ENCODE measurements at regions not wholly inside any gene's neighbourhood (a gene's known extent, or its start where the extent isn't known, plus 50 kb on each side); places are given as distances from the start of the nearest gene placed in this dataset.

DNA sequence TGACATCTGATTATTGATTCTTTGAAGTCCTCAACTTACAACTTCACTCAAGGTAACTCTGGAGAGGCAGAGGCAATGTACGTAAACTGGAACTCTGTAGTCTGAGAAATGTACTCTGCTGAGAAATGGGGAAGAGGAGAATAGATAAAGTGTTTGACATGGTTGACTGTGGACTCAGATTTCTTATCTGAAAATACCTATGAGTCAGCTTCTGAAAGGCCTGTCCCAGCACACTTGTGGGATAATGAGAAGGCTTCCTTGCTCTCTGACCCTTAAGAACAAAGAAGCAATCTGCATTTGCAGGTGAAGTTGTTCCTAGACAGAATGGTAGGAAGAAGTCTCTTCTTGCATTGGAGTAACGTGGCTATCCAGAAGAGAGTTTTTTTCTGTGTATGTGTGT, 1573.5 kb downstream of the BRINP3 start:
- DNase-seq (ENCODE audit: extremely low read depth, low read depth) = no peak
- TF ChIP-seq, protein P1, sequence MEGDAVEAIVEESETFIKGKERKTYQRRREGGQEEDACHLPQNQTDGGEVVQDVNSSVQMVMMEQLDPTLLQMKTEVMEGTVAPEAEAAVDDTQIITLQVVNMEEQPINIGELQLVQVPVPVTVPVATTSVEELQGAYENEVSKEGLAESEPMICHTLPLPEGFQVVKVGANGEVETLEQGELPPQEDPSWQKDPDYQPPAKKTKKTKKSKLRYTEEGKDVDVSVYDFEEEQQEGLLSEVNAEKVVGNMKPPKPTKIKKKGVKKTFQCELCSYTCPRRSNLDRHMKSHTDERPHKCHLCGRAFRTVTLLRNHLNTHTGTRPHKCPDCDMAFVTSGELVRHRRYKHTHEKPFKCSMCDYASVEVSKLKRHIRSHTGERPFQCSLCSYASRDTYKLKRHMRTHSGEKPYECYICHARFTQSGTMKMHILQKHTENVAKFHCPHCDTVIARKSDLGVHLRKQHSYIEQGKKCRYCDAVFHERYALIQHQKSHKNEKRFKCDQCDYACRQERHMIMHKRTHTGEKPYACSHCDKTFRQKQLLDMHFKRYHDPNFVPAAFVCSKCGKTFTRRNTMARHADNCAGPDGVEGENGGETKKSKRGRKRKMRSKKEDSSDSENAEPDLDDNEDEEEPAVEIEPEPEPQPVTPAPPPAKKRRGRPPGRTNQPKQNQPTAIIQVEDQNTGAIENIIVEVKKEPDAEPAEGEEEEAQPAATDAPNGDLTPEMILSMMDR (IDR thresholded peaks at IDR 0.05; ENCODE audit: low read depth, low read length) = no peak

DNA sequence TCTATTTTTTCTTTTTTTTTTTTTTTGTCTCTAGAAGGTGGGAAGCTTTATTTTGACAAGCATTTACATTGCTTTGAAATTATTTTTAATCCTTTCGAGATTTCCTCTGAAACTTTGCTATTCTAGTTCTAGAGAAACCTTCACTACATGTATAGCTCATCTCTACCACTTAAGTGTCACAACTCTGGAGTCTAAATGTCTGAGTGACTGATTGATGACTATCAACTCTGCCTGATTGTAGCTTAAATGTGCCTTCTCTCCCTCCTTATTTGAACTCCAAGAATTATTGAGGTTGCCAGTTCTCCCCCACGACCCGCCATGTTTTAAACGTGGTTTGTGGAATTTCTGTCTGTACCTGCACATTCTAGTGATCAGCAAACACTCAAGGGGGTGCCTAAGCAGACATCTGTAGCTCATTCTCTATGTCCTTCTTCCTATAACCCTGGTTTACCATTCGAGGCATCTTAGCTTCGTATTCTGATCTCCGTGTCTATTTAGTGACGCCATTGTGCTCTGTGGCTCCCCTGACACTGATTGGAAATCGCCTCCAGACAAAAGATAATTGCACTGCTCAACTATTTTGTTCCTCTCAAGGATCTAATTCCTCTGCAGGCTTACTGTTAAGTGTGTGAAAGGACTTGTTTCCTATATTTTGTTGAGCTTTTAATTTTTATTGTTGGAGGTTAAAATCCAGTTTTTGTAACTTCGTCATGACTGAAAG, 1570.6 kb downstream of the BRINP3 start:
- TF ChIP-seq, protein P1 (IDR thresholded peaks at IDR 0.05; ENCODE audit: low read depth, low read length) = no peak
- DNase-seq (ENCODE audit: extremely low read depth, low read depth) = no peak

DNA sequence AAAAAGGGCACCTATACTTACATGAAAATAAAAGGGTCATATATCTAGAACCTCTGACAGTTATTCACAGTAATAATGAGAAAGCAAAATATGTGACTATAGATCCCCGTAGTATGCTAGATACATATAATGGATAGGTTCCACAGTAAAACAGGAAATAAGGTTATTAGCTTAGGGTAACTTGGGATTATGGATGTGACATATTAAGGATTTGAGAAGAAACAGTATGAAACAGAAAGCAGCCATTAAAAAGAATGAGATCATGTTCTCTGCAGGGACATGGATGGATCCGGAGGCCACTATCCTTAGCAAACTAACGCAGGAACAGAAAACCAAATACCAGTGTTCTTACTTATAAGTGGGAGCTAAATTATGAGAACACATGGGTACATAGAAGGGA, 1547.3 kb downstream of the BRINP3 start:
- TF ChIP-seq, protein P1 (IDR thresholded peaks at IDR 0.05; ENCODE audit: low read depth, low read length) = no peak
- DNase-seq (ENCODE audit: extremely low read depth, low read depth) = no peak

DNA sequence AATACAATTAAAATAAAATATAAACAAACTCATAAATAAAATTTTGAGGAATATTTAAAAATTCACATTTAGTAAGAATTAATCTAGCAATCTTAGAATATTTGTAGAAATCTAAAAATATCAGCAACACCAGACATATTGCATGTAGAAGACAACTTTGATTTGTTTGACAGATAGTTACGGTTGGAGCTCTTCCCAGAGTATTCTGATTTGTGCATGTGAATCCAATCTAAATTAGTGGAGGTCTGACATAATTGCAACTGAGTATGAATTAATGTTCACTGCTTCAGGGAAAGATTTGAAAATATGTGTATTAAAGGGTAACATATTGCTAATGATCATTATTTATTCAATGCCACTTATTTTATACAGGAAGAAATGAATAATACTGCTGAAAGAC, 1546.2 kb downstream of the BRINP3 start:
- no peak for DNase-seq (ENCODE audit: extremely low read depth, low read depth)
- TF ChIP-seq, protein P1 (IDR thresholded peaks at IDR 0.05; ENCODE audit: low read depth, low read length) = no peak

DNA sequence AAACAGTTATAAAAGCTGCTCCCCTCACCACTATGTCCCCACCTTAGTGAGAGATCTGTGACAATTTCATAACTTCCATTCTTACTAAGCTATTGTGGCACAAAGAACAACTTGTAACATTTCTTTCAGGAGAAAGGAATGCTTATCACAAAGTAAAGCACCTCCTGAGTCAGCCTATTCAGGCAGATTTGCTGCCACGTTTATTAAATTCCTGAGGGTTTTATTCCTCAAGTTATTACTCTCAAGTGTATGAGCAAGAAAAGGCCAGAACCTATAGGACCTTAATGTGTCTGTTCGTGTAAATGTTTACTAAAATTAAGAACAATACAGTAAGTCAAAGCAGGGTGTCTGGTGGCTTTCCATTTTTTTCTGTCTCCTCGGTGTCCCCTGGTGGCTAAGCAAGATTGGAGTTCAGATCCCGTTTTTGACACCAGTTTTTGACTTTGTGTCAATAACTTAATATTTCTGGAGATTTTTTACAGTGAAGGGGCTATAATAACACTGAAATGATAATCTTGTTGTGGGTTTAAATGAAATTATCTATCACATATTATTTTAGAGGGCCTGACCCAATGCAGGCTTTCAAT, 1539.6 kb downstream of the BRINP3 start:
- DNase-seq (ENCODE audit: extremely low read depth, low read depth) = no peak
- TF ChIP-seq, protein P1 (IDR thresholded peaks at IDR 0.05; ENCODE audit: low read depth, low read length) = no peak

DNA sequence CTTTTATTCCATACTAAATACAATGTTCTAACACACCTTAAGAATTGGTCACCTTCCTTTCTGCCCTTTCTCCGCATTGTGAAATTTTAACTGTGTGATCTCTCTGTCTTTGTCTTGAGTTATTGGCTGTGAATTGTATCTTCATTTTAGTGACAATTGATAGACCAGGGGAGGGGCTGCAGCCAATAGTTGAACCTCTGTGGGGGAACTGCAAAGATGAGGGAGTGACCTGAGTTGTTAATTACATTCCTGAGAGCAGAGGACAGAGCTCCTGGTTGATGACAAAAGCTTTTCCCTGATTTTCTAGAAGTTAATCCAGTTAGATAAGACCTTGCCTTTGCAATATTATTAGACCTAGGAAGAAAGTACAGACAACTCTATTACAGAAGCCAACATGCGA, 1535.7 kb downstream of the BRINP3 start:
- no peak for DNase-seq (ENCODE audit: extremely low read depth, low read depth)
- TF ChIP-seq, protein P1 (IDR thresholded peaks at IDR 0.05; ENCODE audit: low read depth, low read length) = no peak

DNA sequence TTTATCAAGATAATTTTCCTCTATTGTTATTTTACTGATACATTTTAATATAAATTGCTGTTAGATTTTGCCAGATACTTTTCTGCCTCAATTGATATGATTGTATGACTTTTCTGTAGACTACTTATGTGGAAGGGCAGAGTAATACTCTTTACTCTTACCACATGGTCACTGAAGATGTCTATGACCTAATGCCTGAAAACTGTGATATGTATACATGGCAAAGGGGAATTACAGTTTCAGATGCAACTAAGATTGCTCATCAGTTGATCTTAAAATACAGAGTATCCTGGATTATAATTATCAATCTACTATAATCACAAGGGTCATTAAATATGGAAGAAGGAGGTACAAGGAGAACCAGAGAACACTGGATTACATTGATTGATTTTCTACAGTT, 1528.0 kb downstream of the BRINP3 start:
- TF ChIP-seq, protein P1 (IDR thresholded peaks at IDR 0.05; ENCODE audit: low read depth, low read length) = no peak
- DNase-seq (ENCODE audit: extremely low read depth, low read depth) = no peak
